MM.1S (cell line): ENCODE measurements at regions not wholly inside any gene's neighbourhood (a gene's known extent, or its start where the extent isn't known, plus 50 kb on each side); places are given as distances from the start of the nearest gene placed in this dataset.

Experiments used
- CTCF ChIP-seq: fragments of 300-600 bp; sonication (generic); IDR thresholded peaks from 2 replicates; pipeline ENCODE4 v1.5.1; 2016; ENCODE audit warnings: antibody characterized with exemption, low read length, mixed read lengths
- EZH2 ChIP-seq: fragments of 300-600 bp; sonication (generic); optimal IDR thresholded peaks from 2 replicates; pipeline ENCODE3; 2017; ENCODE audit warnings: low read depth, mild to moderate bottlenecking, antibody characterized with exemption, low read length, mixed read lengths
- EZH2phosphoT487 ChIP-seq: fragments of 300-600 bp; sonication (generic); IDR thresholded peaks from 2 replicates; pipeline ENCODE4 v1.6.1; 2018; ENCODE audit warnings: antibody characterized with exemption, low read length

GRCh38 chr1:201708691-201709090 lies 120.3 kb upstream of the IPO9 start:
- TF ChIP-seq CTCF (no peak), EZH2 (no peak), EZH2phosphoT487 (no peak)
